ENCODE measurements at regions not wholly inside any gene's neighbourhood (a gene's known extent, or its start where the extent isn't known, plus 50 kb on each side); places are given as distances from the start of the nearest gene placed in this dataset.

GRCh38 chr5:106116682-106117081, 1554.1 kb downstream of the EFNA5 start:
- Histone ChIP-seq H3K9me2 (ENCODE audit: insufficient read depth, low read length) (no peaks in the 10 kb centered on the region), H4K20me1 (ENCODE audit: insufficient read depth, low read length) (no peaks in the 10 kb centered on the region), H3K79me2 (ENCODE audit: insufficient read depth, low read depth, low read length) (no peaks in the 10 kb centered on the region), H3K9me3 (ENCODE audit: low read length) (no peaks in the 10 kb centered on the region), H3K36me3 (ENCODE audit: insufficient read depth, low read length) (no peaks in the 10 kb centered on the region), H2AFZ (ENCODE audit: low read length) (no peak overlapping the region), H3K4me2 (ENCODE audit: low read length) (no peak overlapping the region), H3K27ac (ENCODE audit: low read depth, low read length, poor library complexity, severe bottlenecking) (no peak overlapping the region), H3K4me1 (ENCODE audit: insufficient read depth, low read length, poor library complexity, severe bottlenecking) (no peaks in the 10 kb centered on the region), H3K4me3 (ENCODE audit: low read depth, low read length, poor library complexity, severe bottlenecking) (no peak overlapping the region)
- BruUV-seq (replicated peaks), result no TSS peak
- DNase-seq (ENCODE audit: low spot score), result no peak
- intact Hi-C loops (cut with micrococcal nuclease; ENCODE audit: unreplicated experiment), result no loop called here
- no peak for TF ChIP-seq CTCF (conservative IDR thresholded peaks at IDR 0.05; ENCODE audit: low read length)
- TF ChIP-seq EZH2phosphoT487 (IDR thresholded peaks at IDR 0.05; ENCODE audit: borderline replicate concordance, low read depth, low read length), result no peak
- POLR2A ChIA-PET, result no interaction called here
- CTCF ChIA-PET (ENCODE audit: unreplicated experiment), result no interaction called here

- Histone ChIP-seq H3K27ac (ENCODE audit: low read depth, low read length, poor library complexity, severe bottlenecking) (no peak overlapping the region), H3K9me2 (ENCODE audit: insufficient read depth, low read length) (no peaks in the 10 kb centered on the region), H3K79me2 (ENCODE audit: insufficient read depth, low read depth, low read length) (no peaks in the 10 kb centered on the region), H4K20me1 (ENCODE audit: insufficient read depth, low read length) (no peaks in the 10 kb centered on the region), H2AFZ (ENCODE audit: low read length) (no peak overlapping the region), H3K4me3 (ENCODE audit: low read depth, low read length, poor library complexity, severe bottlenecking) (no peak overlapping the region), H3K4me2 (ENCODE audit: low read length) (no peak overlapping the region), H3K36me3 (ENCODE audit: insufficient read depth, low read length) (no peaks in the 10 kb centered on the region), H3K9me3 (ENCODE audit: low read length) (no peaks in the 10 kb centered on the region), H3K4me1 (ENCODE audit: insufficient read depth, low read length, poor library complexity, severe bottlenecking) (no peaks in the 10 kb centered on the region)
- intact Hi-C loops (cut with micrococcal nuclease; ENCODE audit: unreplicated experiment), result no loop called here
- ChIA-PET POLR2A (no interaction called here), CTCF (ENCODE audit: unreplicated experiment) (no interaction called here)
- TF ChIP-seq EZH2phosphoT487 (IDR thresholded peaks at IDR 0.05; ENCODE audit: borderline replicate concordance, low read depth, low read length), result no peak
- TF ChIP-seq CTCF (conservative IDR thresholded peaks at IDR 0.05; ENCODE audit: low read length), result no peak
- DNase-seq (ENCODE audit: low spot score), result no peak
- BruUV-seq (replicated peaks), result no TSS peak
These were observed 1556.8 kb downstream of the EFNA5 start for GRCh38 chr5:106113922-106114321.

- BruUV-seq (replicated peaks), result no TSS peak
- Histone ChIP-seq H3K9me2 (ENCODE audit: insufficient read depth, low read length) (no peaks in the 10 kb centered on the region), H3K4me3 (ENCODE audit: low read depth, low read length, poor library complexity, severe bottlenecking) (no peak overlapping the region), H3K27ac (ENCODE audit: low read depth, low read length, poor library complexity, severe bottlenecking) (no peak overlapping the region), H3K4me2 (ENCODE audit: low read length) (no peak overlapping the region), H3K79me2 (ENCODE audit: insufficient read depth, low read depth, low read length) (no peaks in the 10 kb centered on the region), H4K20me1 (ENCODE audit: insufficient read depth, low read length) (no peaks in the 10 kb centered on the region), H2AFZ (ENCODE audit: low read length) (no peak overlapping the region), H3K4me1 (ENCODE audit: insufficient read depth, low read length, poor library complexity, severe bottlenecking) (no peaks in the 10 kb centered on the region), H3K36me3 (ENCODE audit: insufficient read depth, low read length) (no peaks in the 10 kb centered on the region), H3K9me3 (ENCODE audit: low read length) (no peaks in the 10 kb centered on the region)
- intact Hi-C loops (cut with micrococcal nuclease; ENCODE audit: unreplicated experiment), result no loop called here
- no peak for TF ChIP-seq CTCF (conservative IDR thresholded peaks at IDR 0.05; ENCODE audit: low read length)
- no peak for TF ChIP-seq EZH2phosphoT487 (IDR thresholded peaks at IDR 0.05; ENCODE audit: borderline replicate concordance, low read depth, low read length)
- CTCF ChIA-PET (ENCODE audit: unreplicated experiment), result no interaction called here
- POLR2A ChIA-PET, result no interaction called here
- DNase-seq (ENCODE audit: low spot score), result no peak
These were observed 1564.4 kb downstream of the EFNA5 start for GRCh38 chr5:106106384-106106783.
